ENCODE measurements at regions not wholly inside any gene's neighbourhood (a gene's known extent, or its start where the extent isn't known, plus 50 kb on each side); places are given as distances from the start of the nearest gene placed in this dataset.
"Not testable (repeated sequence)": the region's sequence is repeated elsewhere in the genome, so short reads cannot be mapped to it uniquely, and the experiment has no call there.

DNA sequence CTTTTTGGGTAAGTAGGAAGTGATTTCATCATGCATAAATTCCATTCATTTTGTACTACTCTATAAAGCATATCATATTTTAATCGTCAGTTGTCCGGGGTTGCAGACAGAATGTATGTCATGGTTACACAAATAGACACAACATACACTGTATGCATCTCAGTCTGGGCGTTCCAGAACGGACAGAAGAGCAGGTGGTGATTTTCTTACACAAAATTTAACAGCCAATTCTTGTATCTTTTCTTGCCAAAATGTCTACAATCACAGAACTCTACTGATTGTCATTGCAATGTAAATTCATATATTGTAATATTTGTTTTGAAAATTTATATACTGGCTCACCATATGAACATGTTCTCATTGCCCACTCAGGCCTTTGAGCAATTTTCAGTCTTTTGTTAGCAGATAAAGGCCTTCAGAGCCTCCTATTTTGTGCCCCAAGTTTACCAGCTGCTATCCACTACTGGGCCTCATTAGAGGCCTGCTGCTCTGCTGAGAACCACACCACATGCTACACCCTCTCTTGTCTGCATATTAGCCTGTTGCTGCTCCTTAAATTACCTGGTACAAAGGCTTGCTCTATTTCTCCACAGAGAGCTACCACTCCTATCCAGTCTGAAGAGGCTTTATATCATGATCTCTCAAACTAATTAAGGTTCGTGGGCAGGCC, 61.5 kb downstream of the PRDM13 start:
- no peak for DNase-seq

DNA sequence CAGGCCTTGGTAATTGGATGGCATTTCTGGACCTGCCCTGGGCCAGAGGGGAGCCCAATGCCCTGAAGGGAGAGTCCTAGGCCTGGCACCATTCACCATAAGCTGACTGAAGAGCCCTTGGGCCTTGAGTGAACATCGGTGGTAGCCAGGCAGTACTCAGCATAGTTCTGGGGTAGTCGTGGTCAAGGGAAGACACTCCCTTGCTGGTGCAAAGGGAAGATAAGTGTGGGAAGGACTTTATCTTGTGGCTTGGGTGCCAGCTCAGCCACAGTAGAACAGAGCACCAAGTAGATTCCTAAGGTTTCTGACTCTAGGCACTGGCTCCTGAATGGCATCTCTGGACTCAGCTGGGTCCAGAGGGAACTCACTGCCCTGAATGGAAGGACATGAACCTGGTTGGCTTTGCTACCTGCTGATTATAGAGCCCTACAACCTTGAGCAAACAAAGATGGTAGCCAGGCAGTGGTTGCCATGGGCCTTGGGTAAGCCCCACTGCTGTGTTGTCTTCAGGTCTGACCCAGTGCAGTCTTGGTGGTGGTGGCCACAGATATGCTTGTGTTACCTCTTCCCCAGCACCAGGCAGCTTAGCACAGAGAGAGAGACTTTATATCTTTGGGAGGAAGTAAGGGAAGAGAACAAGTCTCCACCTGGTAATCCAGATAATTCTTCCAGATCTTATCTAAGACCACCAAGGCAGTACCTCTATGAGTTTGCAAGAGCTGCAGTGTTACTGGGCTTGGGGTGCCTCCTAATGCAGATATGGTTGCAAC, 83.5 kb downstream of the PRDM13 start:
- DNase-seq, result no peak

DNA sequence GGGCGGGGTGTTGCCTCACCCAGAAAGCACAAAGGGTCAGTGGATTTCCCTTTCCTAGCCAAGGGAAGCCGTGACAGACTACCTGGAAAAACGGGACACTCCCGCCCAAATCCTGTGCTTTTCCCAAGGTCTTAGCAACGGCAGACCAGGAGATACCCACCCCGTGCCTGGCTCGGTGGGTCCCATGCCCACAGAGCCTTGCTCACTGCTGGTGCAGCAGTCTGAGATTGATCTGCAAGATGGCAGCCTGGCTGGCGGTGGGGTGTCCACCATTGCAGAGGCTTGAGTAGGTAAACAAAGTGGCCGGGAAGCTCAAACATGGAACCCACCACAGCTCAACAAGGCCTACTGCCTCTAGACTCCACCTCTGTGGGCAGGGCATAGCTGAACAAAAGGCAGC, 95.7 kb downstream of the PRDM13 start:
- DNase-seq, result not testable (repeated sequence)

DNA sequence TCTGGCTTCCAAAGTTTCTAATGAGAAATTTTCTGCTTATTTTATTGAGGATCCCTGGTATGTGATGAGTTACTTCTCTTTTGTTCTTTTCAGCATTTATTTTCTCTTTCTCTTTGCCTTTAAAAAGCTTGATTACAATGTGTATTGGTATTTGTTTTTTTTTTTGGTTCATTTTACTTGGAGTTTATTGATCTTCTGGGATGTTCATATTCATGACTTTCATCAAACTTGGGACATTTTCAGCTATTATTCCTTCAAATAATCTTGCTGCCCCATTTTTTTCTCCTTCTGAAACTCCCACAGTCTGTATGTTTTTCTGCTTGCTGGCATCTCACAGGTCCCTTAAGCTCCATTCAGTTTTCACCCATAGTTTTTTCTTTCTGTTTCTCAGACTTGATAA, 102.4 kb downstream of the PRDM13 start:
- no peak for DNase-seq

DNA sequence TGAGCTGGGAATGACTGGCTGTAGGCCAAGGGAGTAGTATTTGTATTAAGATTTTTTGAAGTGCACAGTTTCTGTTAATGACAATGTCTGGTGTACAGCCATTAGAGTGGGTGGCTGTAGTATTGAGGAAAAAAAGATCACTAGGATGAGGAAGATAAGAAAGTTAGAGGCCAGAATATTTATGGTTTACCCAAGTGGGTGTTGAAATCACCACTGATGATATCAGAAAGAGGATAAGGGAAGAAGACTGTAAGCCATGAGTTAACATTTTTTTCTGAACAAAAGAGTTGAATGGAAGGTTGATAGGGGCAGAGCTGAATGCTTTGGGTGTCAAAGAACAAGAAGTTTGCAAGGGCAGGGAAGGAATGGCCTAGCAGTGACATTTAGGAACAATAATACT, 104.7 kb downstream of the PRDM13 start:
- no peak for DNase-seq

DNA sequence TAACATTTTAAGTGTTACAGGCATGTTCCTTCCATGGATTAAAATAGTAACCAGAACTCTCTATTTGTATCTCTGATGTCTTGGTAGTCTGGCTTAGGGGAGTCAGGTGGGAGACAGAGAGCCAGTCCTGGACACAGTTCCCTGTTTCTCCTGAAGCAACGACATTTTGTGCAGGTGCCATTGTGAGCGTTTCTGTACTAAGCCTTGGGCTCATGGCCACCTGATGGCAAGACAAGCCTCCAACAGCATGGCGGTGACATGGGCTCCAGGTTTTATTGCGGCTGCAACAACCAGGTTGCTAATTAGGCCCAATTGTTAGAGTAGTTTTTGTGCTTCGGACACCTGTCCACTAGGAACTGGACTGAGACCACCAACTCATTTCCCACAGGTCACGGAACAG, 105.3 kb downstream of the PRDM13 start:
- DNase-seq, result no peak

DNA sequence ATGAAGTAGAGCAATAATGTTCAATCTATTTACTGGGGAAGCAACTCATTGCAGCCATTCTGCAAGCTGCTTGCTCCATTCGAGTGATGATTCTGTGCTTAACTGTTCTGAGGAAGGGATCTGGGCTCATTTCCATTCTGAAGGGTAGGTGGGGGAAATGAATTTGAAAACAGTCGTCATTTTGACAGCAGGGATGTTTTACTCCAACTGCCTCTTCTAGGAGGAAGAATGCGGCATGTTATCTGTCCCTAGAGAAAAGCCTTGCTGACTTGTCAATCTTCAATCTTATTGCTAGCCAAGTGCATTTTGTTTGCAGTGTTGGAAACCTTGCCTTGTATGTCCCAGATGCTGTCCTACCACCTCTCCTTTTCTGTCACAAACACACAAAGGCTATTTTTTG, 105.9 kb downstream of the PRDM13 start:
- DNase-seq, result no peak

DNA sequence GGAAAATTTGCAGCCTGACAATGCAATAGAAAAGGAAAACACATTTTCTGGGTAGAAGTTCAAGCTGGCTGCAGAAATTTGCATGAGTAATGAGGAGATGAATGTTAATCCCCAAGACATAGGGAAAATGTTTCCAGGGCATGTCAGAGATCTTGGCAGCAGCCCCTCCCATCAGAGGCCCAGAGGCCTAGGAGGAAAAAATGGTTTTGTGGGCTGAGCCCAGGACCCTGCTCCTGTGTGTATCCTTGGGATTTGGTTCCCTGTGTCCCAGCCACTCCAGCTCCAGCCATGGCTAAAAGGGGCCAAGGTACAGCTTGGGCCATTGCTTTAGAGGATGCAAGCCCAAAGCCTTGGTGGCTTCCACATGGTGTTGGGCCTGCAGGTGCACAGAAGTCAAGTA, 115.4 kb downstream of the PRDM13 start:
- DNase-seq, result not testable (repeated sequence)

DNA sequence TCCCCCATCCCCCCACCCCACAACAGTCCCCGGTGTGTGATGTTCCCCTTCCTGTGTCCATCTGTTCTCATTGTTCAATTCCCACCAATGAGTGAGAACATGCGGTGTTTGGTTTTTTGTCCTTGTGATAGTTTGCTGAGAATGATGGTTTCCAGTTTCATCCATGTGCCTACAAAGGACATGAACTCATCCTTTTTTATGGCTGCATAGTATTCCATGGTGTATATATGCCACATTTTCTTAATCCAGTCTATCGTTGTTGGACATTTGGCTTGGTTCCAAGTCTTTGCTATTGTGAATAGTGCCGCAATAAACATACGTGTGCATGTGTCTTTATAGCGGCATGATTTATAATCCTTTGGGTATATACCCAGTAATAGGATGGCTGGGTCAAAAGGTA, 123.6 kb downstream of the PRDM13 start:
- not testable (repeated sequence) for DNase-seq

DNA sequence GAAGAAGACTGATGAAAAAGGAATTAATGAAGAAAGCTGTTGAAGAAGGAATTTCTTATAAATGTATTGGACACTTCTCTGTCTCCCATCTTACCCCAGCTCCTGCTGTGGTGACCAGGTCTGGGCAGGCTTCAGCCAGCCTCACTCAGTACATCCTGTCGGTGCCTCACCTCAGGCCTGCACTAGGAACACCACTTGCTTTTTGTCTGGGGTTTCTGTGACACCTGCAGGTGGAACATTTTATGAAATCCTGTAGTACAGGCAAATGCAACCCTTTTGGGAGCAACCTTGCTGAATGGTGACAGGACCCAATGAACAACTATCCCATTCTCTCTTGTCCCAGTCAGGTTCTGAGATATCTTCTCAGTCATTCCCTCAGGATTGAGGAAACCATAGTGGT, 129.7 kb downstream of the PRDM13 start:
- DNase-seq, result no peak

DNA sequence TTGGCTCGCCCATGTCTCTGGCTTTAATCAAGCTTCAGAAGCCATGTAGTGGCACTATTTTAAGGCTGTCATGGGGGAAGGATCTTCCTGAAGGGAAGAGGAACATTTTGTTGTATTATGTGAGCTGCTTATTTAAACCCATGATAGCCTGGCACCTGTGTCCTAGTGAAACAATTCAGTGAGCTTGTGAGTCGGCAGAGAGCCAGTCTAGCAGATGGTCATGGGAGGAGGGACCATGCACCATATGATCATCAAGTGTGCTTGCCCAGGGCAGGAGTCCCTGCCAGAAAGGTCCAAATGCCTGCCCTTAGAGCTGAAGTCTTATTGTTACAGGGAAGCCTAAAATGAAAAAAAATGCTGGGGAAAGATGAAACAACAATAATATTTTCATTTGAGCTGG, 132.9 kb downstream of the PRDM13 start:
- no peak for DNase-seq

DNA sequence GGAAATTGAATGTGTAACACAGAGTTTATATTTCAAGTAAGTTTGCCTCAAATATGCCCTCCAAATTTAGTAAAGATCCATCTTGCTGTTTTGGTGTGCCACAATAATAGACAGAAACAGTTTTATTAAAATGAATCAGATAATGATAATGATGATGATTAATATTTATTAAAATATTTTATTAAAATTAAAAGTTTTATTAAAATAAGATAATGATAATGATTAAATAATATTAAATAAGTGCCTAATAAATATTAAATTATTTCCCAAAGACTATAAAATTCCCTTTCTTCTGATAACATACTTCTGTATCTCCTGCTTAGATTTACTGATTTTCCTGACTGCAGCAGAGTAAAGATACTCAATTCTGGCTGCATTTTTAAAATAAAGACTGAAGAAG, 134.5 kb downstream of the PRDM13 start:
- DNase-seq, result no peak

DNA sequence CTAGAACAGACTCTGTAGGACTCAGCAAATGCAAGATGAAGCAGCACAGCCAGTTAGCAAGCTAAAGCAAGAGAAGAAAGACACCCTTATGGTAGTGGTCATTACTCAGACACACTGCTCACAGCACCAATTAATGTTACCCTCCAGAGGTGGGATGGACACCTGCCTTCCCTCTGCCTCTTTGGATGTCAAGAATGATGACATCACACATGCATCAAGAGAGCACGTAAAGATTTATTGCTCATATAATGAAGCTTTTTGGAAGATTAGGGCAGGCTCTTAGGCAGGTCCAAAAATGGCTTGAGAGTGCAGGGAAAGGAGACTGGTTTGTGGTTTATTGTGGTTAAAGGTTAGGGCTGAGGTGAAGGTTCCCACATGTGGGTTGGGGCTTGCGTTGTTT, 137.0 kb downstream of the PRDM13 start:
- DNase-seq, result no peak

DNA sequence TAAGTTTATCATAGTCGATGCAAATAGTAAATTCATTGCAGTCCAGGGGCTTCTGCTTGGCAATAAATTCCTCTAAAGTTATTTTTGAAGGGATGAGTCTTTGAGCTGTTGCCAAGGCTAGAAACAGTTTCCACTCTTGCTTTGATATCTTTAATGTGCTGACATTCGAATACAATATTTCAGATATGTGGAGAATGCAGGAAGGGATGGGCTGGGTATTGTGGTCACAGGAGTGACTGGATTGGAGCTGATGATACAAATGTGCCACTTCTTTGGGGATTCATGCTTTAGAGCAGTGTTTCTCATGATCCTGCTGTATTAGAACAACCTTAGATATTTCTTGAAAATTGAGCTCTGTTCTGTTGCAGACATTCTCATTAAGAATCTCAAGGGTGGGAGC, 139.0 kb downstream of the PRDM13 start:
- DNase-seq, result no peak

DNA sequence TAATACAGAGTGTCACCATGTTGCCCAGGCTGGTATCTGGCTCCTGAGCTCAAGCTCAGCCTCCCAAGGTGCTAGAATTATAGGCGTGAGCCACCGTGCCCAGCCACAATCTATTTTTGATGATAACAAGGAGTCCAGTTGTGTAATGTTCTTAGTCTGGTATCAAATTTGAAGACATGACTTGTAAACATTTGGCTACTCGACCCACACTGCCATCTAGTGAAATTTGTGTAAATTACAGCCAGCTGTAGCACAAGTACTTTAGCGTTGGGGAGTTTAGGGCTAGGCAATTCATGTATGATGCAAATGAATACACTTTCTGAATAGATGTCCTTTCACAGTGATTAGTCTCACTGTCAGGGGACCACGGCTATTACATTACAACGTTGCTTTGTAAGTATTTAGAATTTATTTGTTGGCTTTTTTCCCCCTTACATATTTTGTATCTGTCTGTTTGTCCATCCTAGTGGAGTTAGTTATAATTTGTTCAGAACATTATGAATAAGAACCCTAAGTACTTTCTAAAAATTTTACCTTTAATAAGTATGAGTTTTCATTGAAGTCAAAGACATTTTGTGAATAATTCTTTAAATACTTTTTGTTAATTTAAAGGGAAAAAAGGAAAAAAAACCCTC, 139.7 kb downstream of the PRDM13 start:
- DNase-seq, result no peak

DNA sequence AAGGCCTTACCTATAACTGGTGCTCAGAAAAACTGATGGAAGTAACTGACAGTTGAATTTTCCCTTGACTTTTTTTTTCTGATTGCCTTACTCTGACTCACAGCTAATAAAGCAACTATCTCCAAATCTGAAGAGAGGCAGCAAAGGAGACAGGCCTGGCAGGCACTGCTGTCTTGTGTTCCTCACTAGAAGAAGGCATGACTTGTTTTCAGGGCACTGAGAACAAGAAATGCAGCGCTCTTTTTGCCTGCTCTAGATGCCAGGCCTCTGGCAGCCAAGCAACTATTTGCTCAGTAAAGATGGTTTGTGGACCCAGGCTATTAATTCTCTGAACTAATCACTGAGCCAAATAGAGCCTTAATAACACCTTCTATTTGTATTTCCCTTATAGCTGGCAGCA, 155.1 kb downstream of the PRDM13 start:
- no peak for DNase-seq

DNA sequence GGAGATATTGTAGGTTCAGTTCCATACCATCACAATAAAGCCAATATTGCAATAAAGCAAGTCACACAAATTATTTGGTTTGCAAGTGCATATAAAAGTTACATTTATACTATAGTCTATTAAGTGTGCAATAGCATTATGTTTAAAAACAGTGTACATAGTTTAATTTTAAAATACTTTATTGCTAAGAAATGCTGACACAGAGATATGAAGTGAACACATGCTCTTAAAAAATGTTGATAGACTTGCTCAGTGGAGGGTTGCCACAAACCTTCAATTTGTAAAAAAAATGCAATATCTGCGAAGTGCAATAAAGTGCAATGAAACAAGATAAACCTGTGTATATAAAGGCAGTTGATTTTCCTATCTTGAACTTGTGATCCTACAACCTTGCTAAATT, 161.5 kb downstream of the PRDM13 start:
- DNase-seq, result no peak

DNA sequence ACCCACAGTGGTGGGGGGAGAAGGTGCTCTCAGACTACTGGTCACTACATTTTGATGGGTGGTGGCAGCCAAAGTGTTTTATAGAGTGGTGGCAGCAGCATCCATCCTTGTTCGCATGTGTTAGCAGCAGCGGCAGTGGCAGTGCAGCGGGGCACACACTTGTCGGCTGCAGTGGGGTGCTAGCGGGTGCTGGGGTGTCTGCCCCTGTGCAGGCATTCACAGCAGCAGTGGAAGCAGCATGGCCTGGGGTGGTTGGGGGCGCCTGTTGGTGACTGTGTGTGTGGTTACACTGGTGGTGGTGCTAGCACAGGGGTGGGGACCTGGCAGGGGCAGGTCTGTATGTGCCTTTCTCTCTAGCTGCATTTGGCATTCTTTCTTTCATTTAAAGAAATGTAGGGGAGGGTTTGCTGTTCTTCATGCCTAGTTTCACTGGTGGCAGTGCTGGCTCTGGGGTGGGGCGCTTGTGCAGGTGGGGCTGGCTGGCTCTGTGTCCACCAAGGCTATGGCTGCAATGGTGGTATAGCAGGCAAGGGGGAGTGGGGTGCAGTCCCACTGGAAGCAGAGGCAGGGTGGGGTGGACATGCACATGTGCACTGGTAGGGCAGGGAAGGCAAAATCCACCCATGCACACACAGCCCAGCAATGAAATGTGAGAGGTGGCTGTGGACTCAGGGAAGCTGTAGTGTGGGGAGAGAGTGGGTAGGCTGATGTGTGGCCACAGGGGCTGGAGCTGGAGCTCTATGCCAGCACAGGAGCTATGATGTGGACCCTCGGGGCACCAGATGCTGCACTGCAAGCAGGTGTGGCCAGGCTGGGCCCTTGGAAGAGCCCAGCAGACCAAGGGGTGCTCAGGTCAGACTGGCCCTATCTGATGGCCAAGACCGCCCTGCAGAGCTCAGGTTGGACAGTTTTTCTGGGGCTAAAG, 173.3 kb downstream of the PRDM13 start:
- no peak for DNase-seq

DNA sequence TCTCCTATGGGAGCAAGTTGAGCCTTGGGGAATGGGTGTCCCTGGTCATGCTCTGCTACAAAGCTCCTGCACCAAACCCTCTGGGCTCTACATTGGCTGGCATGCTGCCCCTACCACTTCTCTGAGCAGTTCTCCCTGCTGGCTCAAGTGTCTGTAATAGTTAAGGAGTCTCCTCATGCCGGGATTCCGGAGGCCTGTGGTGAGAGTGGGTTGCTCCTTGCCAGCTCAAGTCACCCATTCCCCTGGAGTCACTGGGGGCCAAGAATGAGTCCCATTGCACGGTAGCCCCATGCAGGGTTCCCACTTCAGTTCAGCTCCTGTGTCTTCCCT, 173.9 kb downstream of the PRDM13 start:
- no peak for DNase-seq

DNA sequence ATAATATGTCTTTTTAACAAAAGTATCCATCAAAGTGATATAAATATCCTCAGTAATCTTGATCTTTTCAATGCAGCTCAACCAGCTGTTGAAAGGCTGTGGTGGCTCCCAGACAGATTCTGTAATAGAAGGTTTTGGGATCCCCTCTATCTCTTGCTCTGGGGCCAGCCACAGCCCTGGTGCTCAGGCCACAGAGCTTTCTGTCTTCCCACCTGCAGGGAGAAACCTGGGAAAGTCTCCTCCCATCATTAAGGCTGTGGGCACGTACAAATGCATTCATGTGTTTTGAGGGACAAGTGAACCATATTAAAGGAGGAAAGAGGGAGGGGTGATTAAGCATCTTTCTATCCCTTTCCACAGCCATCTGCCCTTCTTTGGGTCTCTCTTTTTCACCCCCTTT, 183.1 kb downstream of the PRDM13 start:
- DNase-seq, result no peak

DNA sequence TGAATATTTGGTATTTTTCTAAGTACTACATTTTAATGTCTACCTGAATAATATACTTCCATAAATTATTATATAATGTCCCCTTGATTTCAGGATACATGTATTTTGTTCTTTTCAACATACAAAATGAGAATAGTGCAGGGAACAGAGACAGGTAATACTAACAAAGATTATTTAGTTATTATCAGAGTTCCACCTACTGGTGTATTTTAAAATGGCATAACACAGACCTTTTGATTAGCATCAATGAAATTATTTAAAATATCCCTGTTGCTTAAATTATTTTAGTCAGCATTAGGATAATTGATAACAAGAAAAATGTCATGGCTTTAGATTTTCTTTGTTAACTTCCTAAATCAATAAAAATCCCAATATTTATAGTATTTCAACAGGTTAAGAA, 184.0 kb downstream of the PRDM13 start:
- no peak for DNase-seq

DNA sequence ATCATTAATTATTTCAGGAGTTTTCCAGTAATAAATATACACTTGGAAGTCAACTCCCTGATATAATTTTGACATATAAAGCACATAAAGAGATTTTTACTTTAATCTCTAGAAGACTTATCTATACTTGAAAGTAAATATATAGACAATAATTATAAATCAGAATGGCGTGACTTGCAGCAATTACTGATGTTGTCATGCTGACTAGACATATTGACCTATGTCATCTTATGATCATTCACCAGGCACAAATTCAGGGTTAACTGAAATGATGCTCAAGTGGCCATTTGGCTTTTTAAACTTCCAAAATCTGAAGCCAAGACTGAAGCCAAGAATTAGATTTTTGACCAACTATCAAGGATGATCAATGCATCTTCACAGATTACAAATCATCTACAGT, 192.2 kb downstream of the MCHR2 start:
- DNase-seq, result no peak

DNA sequence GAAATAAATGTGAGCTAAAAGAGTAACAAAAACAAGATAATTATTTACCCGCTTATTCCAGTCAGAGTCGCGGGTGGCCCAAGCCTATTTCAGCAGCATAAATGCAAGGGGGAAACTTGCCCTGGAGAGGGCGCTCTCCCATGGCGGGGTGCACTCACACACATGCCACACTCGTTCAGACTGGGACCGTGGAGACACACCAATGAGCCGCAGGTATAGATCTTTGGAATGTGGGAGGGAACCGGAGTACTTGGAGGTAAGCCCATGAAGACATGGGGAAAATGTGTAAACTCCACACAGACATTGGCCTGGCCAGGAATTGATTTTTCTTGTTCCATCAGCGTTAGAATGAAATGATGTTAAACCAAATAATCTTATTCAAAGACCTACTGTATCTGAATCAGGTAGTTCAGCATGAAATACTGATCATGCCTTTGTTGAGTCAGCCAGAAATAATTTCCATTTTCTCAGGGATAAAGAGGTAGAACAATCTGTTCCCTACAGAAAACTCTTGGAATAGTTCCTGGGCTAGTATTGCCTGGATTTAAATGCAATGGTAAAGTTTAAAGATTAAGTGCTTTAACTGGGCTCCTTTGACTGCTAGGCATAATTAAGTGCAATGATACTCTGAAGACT, 191.5 kb downstream of the MCHR2 start:
- no peak for DNase-seq
